Right lobe of liver (tissue), 4 donors: ENCODE measurements at regions not wholly inside any gene's neighbourhood (a gene's known extent, or its start where the extent isn't known, plus 50 kb on each side); places are given as distances from the start of the nearest gene placed in this dataset.

ENCODE experiments used
- POLR2A ChIP-seq: fragments of 450-650 bp; IDR thresholded peaks from one replicate; pipeline ENCODE4 v1.6.1; 2017; ENCODE audit warnings: antibody characterized with exemption, mild to moderate bottlenecking
- TF ChIP-seq, protein P1 (sequence below), 4 donors: fragments of 200-600 bp in 3 of 4; fragments of 450-650 bp in 1 of 4; IDR thresholded peaks; one replicate each; pipeline versions ENCODE4 v1.5.1 to v1.8.0; 2016 to 2022; ENCODE audit warnings: antibody characterized with exemption in 4 of 4, mild to moderate bottlenecking in 2 of 4
- donor health status: DM: no; HTN: no; CAD: no.
- donor health status: DM: no; HTN: no; CAD: no.
- donor health status: DM: no; HTN: yes; CAD: no.

DNA sequence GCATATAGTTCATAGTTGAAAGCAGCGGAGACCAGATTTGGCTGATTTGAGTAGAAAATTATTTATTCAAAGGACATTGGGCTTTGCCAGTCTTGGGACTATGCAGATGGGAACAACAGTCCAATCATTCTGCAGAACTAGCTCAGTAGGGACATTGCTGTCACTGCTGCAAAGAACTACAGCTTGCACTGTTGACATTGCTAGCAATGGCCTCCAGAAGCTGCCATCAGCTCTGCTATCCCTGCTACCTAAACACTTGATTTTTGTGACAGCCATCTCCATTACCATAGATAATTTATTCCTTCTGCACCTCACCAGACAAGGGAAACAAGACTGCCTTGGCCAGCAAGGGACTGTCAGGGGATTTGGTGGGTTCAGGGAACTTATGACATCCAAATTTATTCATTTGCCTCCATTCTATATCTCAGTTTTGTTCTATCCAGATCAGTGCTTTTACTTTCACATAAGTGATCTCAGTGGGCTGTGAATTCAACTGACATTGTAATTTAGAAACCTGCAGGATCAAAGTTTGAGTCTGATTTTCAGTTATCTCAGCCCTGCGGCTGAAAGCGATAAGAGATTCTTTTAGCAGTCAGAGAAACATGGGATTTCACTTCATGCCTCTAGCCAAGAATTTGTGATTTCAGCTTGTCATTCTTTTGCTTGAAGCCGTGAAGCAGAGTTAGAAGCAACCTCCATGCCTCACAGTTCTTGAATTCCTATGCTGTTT, 136.7 kb upstream of the FBXO33 start:
- TF ChIP-seq, protein P1, sequence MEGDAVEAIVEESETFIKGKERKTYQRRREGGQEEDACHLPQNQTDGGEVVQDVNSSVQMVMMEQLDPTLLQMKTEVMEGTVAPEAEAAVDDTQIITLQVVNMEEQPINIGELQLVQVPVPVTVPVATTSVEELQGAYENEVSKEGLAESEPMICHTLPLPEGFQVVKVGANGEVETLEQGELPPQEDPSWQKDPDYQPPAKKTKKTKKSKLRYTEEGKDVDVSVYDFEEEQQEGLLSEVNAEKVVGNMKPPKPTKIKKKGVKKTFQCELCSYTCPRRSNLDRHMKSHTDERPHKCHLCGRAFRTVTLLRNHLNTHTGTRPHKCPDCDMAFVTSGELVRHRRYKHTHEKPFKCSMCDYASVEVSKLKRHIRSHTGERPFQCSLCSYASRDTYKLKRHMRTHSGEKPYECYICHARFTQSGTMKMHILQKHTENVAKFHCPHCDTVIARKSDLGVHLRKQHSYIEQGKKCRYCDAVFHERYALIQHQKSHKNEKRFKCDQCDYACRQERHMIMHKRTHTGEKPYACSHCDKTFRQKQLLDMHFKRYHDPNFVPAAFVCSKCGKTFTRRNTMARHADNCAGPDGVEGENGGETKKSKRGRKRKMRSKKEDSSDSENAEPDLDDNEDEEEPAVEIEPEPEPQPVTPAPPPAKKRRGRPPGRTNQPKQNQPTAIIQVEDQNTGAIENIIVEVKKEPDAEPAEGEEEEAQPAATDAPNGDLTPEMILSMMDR (IDR thresholded peaks at IDR 0.05) = no peak
- no peak for TF ChIP-seq POLR2A
